HL-60 (cell line): ENCODE measurements at regions not wholly inside any gene's neighbourhood (a gene's known extent, or its start where the extent isn't known, plus 50 kb on each side); places are given as distances from the start of the nearest gene placed in this dataset.

Experiments used
- DNase-seq, 2 experiments: peaks; one replicate each; pipeline ENCODE4 v3.0.0-alpha.2; 2010 to 2020; ENCODE audit warnings: low read depth in 1 of 2, low spot score in 1 of 2
- H3K27ac ChIP-seq: fragments of 250-450 bp; sonication (Bioruptor Pico); replicated peaks from 2 replicates; pipeline ENCODE4 v1.5.1; 2020; ENCODE audit warnings: mild to moderate bottlenecking, moderate library complexity
- H3K27me3 ChIP-seq: fragments of 250-450 bp; sonication (Bioruptor Pico); 2 replicates; pipeline ENCODE4 v1.5.1; 2021; ENCODE audit warnings: mild to moderate bottlenecking, moderate library complexity; ENCODE audit not compliant: insufficient read depth, poor library complexity, severe bottlenecking
- H3K4me3 ChIP-seq: replicated peaks from 2 replicates; pipeline ENCODE4 v1.5.1; 2011; ENCODE audit warnings: mild to moderate bottlenecking, control low read depth, low read length; ENCODE audit not compliant: insufficient read depth
- CTCF ChIP-seq: IDR thresholded peaks from one replicate; pipeline ENCODE4 v1.5.1; 2011; ENCODE audit warnings: low read length, control low read depth, inconsistent platforms; ENCODE audit not compliant: insufficient read depth
- GABPA ChIP-seq: IDR thresholded peaks from 2 replicates; pipeline ENCODE4 v1.6.1; 2012; ENCODE audit warnings: low read depth
- POLR2AphosphoS5 ChIP-seq: IDR thresholded peaks from 2 replicates; pipeline ENCODE4 v1.6.1; 2012; ENCODE audit warnings: low read depth
- REST ChIP-seq: IDR thresholded peaks from 2 replicates; pipeline ENCODE4 v1.6.1; 2012; ENCODE audit warnings: low read depth; ENCODE audit not compliant: insufficient replicate concordance
- SPI1 ChIP-seq: IDR thresholded peaks from 2 replicates; pipeline ENCODE4 v1.6.1; 2012; ENCODE audit warnings: low read depth, mild to moderate bottlenecking, borderline replicate concordance

GRCh38 chr1:238302646-238303045, 411.9 kb upstream of the ZP4 start:
- no peak for TF ChIP-seq GABPA
- no peak for TF ChIP-seq SPI1
- TF ChIP-seq REST: no peak
- TF ChIP-seq CTCF: no peak
- no peak for DNase-seq
- Histone ChIP-seq H3K4me3 (no peak overlapping the region), H3K27me3 (no peaks in the 10 kb centered on the region), H3K27ac (no peak overlapping the region)

- no peak overlapping the region for H3K4me3 ChIP-seq
- H3K27me3 ChIP-seq: no peaks in the 10 kb centered on the region
- no peak for DNase-seq
- no peak overlapping the region for H3K27ac ChIP-seq
- TF ChIP-seq CTCF: no peak
- no peak for TF ChIP-seq GABPA
- TF ChIP-seq SPI1: no peak
- no peak for TF ChIP-seq REST
- TF ChIP-seq POLR2AphosphoS5: no peak
Observed at GRCh38 chr1:238296371-238296770, 405.6 kb upstream of the ZP4 start.

- Histone ChIP-seq H3K27ac (no peak overlapping the region), H3K27me3 (no peaks in the 10 kb centered on the region), H3K4me3 (no peak overlapping the region)
- no peak for DNase-seq
- no peak for TF ChIP-seq SPI1
- no peak for TF ChIP-seq GABPA
- TF ChIP-seq CTCF: no peak
- TF ChIP-seq REST: no peak
- no peak for TF ChIP-seq POLR2AphosphoS5
Observed at GRCh38 chr1:238293075-238293474, 402.4 kb upstream of the ZP4 start.
